H1 (cell line): ENCODE measurements at regions not wholly inside any gene's neighbourhood (a gene's known extent, or its start where the extent isn't known, plus 50 kb on each side); places are given as distances from the start of the nearest gene placed in this dataset.

Source experiments
- EP300 ChIP-seq, 2 experiments: IDR thresholded peaks; 1 replicate in 1 of 2; 2 replicates in 1 of 2; pipeline ENCODE4 v1.6.1; 2011 to 2012; ENCODE audit warnings: low read depth in 2 of 2, low read length in 2 of 2, mild to moderate bottlenecking in 2 of 2, borderline replicate concordance in 1 of 2, inconsistent platforms in 1 of 2, moderate library complexity in 1 of 2
- EZH2 ChIP-seq: fragments of 200-600 bp; sonication (generic); IDR thresholded peaks from 2 replicates; pipeline ENCODE4 v1.7.1; 2012; ENCODE audit warnings: low read depth, mild to moderate bottlenecking, moderate library complexity, low read length, inconsistent platforms; ENCODE audit not compliant: severe bottlenecking
- POLR2A ChIP-seq, 2 experiments: IDR thresholded peaks; 1 replicate in 1 of 2; 2 replicates in 1 of 2; pipeline ENCODE4 v1.6.1; 2011; ENCODE audit warnings: low read depth in 2 of 2, low read length in 2 of 2, mild to moderate bottlenecking in 2 of 2; ENCODE audit errors: control extremely low read depth in 1 of 2
- SRF ChIP-seq: IDR thresholded peaks from 2 replicates; pipeline ENCODE4 v1.6.1; 2011; ENCODE audit warnings: mild to moderate bottlenecking, low read depth, low read length, moderate library complexity
- TBP ChIP-seq: IDR thresholded peaks from 2 replicates; pipeline ENCODE4 v1.6.1; 2011; ENCODE audit warnings: low read depth, low read length, improper control_type of control experiment
- TF ChIP-seq, protein P1 (sequence below), 3 experiments: IDR thresholded peaks; 1 replicate in 2 of 3; 2 replicates in 1 of 3; pipeline versions ENCODE4 v1.5.1 to v1.6.1; 2011; ENCODE audit warnings: low read length in 3 of 3, mild to moderate bottlenecking in 3 of 3, inconsistent platforms in 2 of 3, low read depth in 1 of 3, moderate library complexity in 1 of 3; ENCODE audit not compliant: insufficient read depth in 1 of 3; ENCODE audit errors: control extremely low read depth in 1 of 3

GRCh38 chr1:72636631-72637030, 354.3 kb upstream of the NEGR1 start:
- TF ChIP-seq POLR2A (IDR thresholded peaks at IDR 0.05; ENCODE audit: control extremely low read depth in 1 of 2, low read depth in 2 of 2, low read length in 2 of 2) (no peak), EP300 (IDR thresholded peaks at IDR 0.05; ENCODE audit: borderline replicate concordance in 1 of 2, low read depth in 2 of 2, low read length in 2 of 2) (no peak), SRF (no peak), EZH2 (no peak), TBP (no peak)
- TF ChIP-seq, protein P1, sequence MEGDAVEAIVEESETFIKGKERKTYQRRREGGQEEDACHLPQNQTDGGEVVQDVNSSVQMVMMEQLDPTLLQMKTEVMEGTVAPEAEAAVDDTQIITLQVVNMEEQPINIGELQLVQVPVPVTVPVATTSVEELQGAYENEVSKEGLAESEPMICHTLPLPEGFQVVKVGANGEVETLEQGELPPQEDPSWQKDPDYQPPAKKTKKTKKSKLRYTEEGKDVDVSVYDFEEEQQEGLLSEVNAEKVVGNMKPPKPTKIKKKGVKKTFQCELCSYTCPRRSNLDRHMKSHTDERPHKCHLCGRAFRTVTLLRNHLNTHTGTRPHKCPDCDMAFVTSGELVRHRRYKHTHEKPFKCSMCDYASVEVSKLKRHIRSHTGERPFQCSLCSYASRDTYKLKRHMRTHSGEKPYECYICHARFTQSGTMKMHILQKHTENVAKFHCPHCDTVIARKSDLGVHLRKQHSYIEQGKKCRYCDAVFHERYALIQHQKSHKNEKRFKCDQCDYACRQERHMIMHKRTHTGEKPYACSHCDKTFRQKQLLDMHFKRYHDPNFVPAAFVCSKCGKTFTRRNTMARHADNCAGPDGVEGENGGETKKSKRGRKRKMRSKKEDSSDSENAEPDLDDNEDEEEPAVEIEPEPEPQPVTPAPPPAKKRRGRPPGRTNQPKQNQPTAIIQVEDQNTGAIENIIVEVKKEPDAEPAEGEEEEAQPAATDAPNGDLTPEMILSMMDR (IDR thresholded peaks at IDR 0.05; ENCODE audit: control extremely low read depth in 1 of 3, insufficient read depth in 1 of 3, low read depth in 1 of 3, low read length in 3 of 3), result no peak
